Raji (cell line): ENCODE measurements at regions not wholly inside any gene's neighbourhood (a gene's known extent, or its start where the extent isn't known, plus 50 kb on each side); places are given as distances from the start of the nearest gene placed in this dataset.

ENCODE experiments used
- POLR2A ChIP-seq: IDR thresholded peaks from 2 replicates; pipeline ENCODE4 v1.6.1; 2011; ENCODE audit warnings: low read depth, low read length, control low read depth; ENCODE audit not compliant: insufficient read depth

DNA sequence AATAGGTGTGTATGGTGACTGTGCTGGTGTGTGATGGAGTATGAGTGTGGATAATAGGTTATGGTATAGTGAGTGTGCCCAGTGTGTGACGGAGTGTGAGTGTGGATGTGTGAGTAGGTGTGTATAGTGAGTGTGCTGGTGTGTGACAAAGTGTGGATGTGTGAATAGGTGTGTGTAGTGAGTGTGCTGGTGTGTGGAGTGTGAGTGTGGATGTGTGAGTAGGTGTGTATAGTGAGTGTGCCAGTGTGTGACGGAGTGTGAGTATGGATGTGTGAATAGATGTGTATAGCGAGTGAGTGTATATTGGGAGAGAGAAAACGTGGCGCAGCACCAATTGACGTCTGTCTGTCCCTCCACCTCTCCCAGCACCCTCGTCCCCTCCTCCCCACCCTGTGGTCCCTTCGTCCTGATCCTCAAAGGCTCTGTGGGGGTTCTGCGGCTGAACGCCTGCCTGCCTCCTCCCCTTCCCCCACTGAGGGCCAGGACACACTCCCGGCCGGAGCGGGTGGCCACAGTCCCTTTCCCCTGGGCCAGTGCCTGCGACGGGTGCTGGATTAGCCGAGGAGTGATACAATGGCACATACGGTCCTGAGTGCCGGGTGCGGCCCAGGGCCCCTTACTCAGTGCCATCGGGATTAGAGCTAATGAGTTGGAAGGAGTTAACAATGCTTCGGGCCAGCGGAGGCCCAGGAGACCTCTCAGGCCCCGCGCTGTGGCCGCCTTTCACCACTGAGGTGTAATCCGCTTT lies 160.0 kb downstream of the MRM1 start:
- no peak for TF ChIP-seq POLR2A

DNA sequence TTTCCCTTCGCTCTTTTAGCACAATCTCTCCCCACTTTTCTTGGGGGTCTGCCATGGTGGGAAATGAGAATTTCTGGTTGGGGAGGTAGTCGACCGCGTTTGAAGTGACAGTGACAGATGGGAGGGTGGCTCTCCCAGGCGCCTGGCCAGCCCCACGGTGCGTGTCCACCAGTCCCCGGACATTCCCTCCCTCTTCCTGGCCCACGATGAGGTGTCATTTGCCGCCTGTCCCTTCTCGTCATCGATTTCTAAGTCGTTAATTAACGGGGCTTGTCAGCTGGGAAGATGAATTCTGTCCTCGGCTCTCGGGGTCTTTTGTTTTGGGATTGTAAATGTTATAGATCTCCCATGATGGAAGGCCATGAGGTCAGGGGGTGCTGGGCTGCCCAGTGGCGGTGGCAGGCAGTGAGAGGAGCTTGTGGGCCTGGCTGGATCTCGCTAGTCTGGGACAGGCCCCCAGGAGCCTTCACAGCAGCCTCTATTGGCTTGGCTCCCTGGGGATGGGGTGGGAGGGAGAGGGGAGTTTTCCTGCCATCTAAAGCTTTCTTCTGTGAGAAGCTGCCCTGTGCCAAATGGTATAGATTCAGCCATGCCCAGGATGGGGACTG lies 164.2 kb downstream of the MRM1 start:
- TF ChIP-seq POLR2A: no peak

DNA sequence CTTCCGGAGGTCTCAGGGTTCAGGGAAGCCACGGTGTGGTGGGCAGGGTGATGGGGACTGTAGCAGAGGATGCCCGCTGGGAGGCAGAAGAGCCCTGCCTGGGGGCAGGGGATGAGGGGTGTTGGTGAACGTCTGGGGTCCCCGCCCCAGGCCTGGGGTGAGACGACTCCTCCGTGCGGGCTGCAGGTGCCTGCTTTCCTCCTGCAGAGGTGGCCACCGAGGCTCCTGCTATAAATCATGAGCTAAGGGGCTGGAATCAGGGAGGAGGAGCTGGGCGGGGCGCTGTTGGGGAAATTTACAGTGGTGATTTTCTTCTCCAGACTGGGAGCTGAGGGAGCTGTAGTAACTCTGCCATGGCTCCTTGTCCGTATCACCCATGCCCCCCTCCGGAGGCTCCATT lies 167.0 kb downstream of the MRM1 start:
- TF ChIP-seq POLR2A: no peak

DNA sequence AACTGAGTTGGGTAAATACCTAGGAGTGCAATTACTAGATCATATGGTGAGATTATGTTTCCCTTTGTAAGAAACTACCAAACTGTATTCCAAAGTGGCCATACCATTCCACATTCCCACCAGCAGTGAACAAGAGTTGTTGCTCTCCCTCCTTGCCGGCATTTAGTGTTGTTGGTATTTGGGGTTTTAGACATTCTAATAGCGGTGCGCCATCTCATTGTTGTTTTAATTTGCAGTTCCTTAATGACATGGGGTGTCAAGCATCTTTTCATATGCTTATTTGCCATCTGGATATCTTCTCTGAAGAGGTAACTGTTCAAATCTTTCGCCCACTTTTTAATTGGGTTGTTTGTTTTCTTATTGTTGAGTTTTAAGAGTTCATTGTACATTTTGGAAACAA lies 164.2 kb upstream of the LHX1 start:
- no peak for TF ChIP-seq POLR2A

DNA sequence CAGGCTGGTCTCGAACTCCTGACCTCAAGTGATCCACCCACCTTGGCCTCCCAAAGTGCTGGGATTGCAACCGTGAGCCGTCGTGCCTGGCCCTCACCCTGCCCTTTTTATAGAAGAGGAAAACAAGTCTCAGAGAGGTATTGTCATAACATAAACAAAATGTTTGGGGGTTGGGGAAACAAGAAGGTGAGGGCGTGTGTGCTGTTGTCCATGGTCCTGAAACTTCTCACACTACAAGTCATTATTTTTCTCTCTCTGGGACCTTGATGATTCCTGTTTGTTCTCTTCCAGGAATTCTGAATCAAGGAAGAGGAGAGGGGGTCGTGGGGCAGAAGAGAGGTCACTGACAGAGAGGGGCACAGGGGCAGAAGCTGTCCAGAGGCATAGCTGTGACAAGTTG lies 160.2 kb upstream of the LHX1 start:
- no peak for TF ChIP-seq POLR2A

- no peak for TF ChIP-seq POLR2A
These were observed 158.8 kb upstream of the LHX1 start for GRCh38 chr17:36778448-36778847.

GRCh38 chr17:36779550-36779949 lies 157.7 kb upstream of the LHX1 start:
- no peak for TF ChIP-seq POLR2A

- no peak for TF ChIP-seq POLR2A
These were observed 152.6 kb upstream of the LHX1 start for GRCh38 chr17:36784633-36785032.

DNA sequence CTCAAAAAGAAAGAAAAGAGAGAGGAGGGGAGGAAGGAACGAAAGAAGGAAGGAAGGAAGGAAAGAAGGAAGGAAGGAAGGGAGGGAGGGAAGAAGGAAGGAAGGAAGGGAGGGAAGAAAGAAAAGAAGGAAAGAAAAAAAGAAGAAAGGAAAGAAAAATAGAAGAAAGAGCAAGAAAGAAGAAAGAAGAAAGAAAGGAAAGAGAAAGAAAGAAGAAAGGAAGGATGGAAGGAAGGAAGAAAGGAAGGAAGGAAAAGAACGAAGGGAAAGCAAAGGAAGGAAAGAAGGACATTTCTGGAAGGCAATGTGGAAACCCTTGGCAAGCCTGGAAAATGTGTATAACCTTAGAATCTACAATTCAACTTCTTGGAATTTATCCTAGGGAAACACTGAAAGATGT lies 150.4 kb upstream of the LHX1 start:
- TF ChIP-seq POLR2A: no peak

DNA sequence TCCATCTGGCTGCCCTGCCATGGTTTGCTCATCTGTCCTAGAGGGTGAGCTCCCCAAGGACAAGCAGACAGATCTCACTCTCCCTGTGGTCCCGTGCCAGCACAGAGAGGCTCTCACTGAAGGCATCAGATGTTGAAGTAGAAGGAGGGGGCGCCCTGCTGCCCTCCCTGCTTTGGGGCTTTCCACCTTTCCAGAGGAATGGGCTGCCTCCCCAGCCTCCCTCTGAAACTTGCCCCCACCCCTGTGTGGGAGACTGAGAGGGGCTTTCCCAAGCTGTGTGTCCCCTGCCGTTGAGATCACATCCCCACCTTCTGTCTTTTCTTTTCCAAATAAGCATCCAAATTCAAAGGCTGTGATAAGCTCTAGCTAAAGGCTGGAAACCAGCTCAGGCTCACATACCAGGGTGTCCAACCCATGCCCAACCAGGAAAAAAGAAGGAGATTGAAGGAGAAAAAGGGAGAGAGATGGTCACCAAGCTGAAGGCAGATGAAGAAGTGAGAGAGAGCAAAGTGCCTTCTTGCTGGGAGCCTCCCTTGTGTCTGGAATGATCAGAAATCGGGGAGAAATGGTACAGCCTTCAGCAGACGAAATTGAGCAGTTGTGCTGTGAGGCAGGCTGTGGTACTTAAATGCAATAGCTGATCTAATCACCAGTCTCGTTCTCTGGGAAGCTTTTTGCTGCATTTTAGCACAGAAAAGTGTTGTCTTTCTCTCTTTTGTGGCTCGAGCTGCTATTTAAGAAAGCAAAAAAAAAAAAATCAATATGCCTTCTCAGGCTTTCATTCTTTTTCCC lies 145.9 kb upstream of the LHX1 start:
- no peak for TF ChIP-seq POLR2A

DNA sequence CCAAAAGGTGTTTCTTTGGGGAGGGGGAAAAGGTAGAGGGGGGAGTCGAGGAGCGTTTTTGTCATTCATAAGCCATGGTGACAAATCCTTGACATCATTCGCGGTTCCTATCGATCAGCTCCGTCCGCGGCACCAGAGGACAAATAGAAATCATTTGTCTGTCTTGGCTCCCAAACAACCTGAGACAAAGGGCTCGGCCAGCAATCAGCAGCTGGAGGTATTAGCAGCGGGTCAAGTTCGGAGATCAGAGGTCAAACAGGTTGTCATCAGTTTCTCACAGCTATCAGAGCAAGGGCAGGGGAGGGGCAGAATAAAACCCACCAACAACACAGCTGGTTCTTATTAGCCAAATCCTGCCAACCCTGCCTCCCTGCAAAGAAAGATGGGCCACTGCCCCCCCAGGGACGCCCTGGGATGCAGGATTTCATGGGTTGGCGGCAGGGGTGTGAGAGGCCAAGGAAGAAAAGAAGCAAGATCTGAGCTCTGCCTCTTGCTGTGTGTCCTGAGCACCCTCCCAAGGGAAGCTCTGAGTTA lies 145.3 kb upstream of the LHX1 start:
- TF ChIP-seq POLR2A: no peak

DNA sequence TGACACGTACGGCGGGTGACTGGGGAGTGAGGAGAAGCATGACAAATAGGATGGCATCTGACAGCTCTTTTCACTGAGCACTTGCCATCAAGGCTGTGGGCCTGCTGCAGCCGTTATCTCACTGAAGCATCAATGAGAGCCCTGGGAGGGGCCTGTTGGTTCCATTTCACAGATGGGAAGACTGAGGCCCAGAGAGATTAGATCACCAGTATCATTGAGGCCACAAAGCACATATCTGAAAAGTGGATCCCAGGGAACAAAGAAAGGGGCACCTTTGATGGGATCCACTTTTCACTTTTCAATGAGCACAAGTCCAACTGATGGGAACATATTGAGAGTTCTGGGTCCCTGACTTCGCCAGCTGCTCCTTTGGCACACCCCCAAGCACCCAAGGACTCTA lies 144.4 kb upstream of the LHX1 start:
- TF ChIP-seq POLR2A: no peak

GRCh38 chr17:36793976-36794375 lies 143.3 kb upstream of the LHX1 start:
- TF ChIP-seq POLR2A: no peak

DNA sequence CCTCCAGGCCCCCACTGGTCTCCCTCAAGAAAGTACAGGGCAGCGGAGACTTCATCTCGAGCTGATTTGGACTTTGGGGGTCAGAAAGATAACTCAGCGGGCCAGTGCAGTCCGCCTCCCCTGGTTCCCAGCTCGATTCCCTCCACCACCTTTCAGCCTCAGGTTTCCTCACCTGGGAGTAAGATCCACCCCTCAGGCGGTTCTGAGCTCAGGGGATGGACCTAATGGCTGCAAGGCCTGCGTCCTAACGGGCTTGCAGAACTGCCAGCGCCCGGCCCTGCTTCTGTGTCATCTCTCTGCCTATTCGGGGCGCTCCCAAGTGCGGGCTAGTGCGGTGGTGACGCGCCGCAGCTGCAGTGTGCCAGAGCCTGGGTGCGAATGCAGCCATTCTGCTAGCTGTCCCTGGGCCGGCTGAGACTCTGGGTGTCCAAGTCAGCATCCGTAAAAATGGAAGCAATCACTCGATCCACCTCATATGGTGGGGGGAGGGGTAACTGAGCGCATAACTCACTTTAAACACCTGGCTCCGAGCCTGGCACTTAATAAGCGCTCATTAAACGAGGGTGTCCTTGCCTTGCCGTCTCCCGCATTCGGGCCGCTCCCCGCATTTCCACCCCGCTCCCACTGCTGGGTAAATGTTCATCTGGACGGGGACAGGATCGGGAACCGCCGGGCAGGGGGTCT lies 129.6 kb upstream of the LHX1 start:
- no peak for TF ChIP-seq POLR2A

GRCh38 chr17:36808180-36808661 lies 129.1 kb upstream of the LHX1 start:
- no peak for TF ChIP-seq POLR2A
